ENCODE measurements at regions not wholly inside any gene's neighbourhood (a gene's known extent, or its start where the extent isn't known, plus 50 kb on each side); places are given as distances from the start of the nearest gene placed in this dataset.

GRCh38 chr12:111178181-111179081 is 190.5 kb downstream of the PHETA1 start:
- no peaks in the 10 kb centered on the region for H3K36me3 Mint-ChIP-seq (ENCODE audit: insufficient read depth, unreplicated experiment)
- ChIA-PET POLR2A (no interaction called here), CTCF (interaction anchor here (0.6 kb wide), 1 partner anchor 11 kb away, joined by 3 read pairs; no protein-coding TSS in a partner anchor)
- no peaks in the 10 kb centered on the region for H3K4me1 Mint-ChIP-seq (ENCODE audit: low read depth, unreplicated experiment)
- 0 out of 2 replicates have a peak, but pooled peaks cover 6% of the 10 kb centered on the region for H3K4me1 ChIP-seq
- BruUV-seq (replicated peaks) = no TSS peak
- H3K27me3 Mint-ChIP-seq (ENCODE audit: insufficient read depth, unreplicated experiment) = peaks cover 8% of the 10 kb centered on the region
- intact Hi-C loops (cut with micrococcal nuclease; ENCODE audit: unreplicated experiment) = loop anchor here (10.0 kb wide), 1 partner anchor 154 kb away; no protein-coding TSS in a partner anchor
- no peaks in the 10 kb centered on the region for H3K9me3 ChIP-seq
- no peaks in the 10 kb centered on the region for H3K36me3 ChIP-seq (ENCODE audit: control insufficient read depth, insufficient read depth, low read length)
- H3K27ac Mint-ChIP-seq (ENCODE audit: unreplicated experiment) = no peak overlapping the region
- TF ChIP-seq, protein P1, sequence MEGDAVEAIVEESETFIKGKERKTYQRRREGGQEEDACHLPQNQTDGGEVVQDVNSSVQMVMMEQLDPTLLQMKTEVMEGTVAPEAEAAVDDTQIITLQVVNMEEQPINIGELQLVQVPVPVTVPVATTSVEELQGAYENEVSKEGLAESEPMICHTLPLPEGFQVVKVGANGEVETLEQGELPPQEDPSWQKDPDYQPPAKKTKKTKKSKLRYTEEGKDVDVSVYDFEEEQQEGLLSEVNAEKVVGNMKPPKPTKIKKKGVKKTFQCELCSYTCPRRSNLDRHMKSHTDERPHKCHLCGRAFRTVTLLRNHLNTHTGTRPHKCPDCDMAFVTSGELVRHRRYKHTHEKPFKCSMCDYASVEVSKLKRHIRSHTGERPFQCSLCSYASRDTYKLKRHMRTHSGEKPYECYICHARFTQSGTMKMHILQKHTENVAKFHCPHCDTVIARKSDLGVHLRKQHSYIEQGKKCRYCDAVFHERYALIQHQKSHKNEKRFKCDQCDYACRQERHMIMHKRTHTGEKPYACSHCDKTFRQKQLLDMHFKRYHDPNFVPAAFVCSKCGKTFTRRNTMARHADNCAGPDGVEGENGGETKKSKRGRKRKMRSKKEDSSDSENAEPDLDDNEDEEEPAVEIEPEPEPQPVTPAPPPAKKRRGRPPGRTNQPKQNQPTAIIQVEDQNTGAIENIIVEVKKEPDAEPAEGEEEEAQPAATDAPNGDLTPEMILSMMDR (IDR thresholded peaks at IDR 0.05; ENCODE audit: insufficient read depth in 1 of 2, low read depth in 1 of 2, low read length in 1 of 2, severe bottlenecking in 1 of 2, unreplicated experiment in 1 of 2) = no peak
- H3K27me3 ChIP-seq (replicated peaks; ENCODE audit: control insufficient read depth, insufficient read depth, low read length) = no peaks in the 10 kb centered on the region
- no peak overlapping the region for H3K4me3 ChIP-seq (ENCODE audit: low read depth, low read length)
- no peak overlapping the region for H3K4me3 Mint-ChIP-seq (ENCODE audit: unreplicated experiment)
- DNase-seq = peak in 1 of 2 experiments; percentile 9
- no peaks in the 10 kb centered on the region for H3K9me3 Mint-ChIP-seq (ENCODE audit: unreplicated experiment)

DNA sequence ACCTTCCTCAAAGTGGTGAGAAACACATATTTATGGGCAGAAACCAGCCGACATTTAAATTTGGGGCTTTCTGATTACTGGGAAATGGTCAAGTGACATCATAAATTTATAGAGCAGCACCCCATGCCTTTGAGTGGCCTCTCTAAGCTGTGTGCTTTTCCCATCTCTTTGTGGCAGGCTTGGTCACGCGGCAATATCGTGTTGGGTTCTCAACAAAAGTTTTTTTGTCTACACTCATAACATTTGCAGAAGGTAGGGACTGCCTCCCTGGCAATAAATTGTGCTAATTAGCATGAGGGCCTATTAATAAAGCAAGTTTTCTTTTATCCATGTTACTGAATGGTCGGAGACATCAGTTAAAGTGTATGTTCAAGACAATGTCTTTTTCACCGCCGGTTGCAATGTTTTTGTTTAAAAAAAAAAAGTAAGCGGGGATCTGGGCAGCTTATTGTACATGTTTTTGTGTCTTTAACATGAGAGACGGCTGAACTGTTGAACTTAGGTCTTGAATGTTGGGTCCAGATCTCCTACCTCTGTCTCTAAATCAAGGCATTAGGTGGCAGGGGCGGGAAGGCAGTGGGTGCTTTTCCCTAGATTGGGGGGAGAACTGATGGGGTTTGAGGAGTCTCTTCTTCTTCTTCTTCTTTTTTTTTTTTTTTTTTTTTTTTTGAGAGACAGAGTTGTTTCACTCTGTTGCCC is 193.3 kb downstream of the PHETA1 start:
- no peaks in the 10 kb centered on the region for H3K9me3 Mint-ChIP-seq (ENCODE audit: unreplicated experiment)
- H3K27ac Mint-ChIP-seq (ENCODE audit: unreplicated experiment) = no peak overlapping the region
- Histone ChIP-seq H3K4me3 (ENCODE audit: low read depth, low read length) (no peak overlapping the region), H3K4me1 (0 out of 2 replicates have a peak, but pooled peaks cover 3% of the 10 kb centered on the region), H3K9me3 (no peaks in the 10 kb centered on the region), H3K36me3 (ENCODE audit: control insufficient read depth, insufficient read depth, low read length) (no peaks in the 10 kb centered on the region), H3K27me3 (replicated peaks; ENCODE audit: control insufficient read depth, insufficient read depth, low read length) (0 out of 2 replicates have a peak, but pooled peaks cover 1% of the 10 kb centered on the region)
- no peak for DNase-seq
- TF ChIP-seq, protein P1 (IDR thresholded peaks at IDR 0.05; ENCODE audit: insufficient read depth in 1 of 2, low read depth in 1 of 2, low read length in 1 of 2, severe bottlenecking in 1 of 2, unreplicated experiment in 1 of 2) = no peak
- H3K4me3 Mint-ChIP-seq (ENCODE audit: unreplicated experiment) = no peak overlapping the region
- H3K27me3 Mint-ChIP-seq (ENCODE audit: insufficient read depth, unreplicated experiment) = peaks cover 22% of the 10 kb centered on the region
- POLR2A ChIA-PET = no interaction called here
- H3K4me1 Mint-ChIP-seq (ENCODE audit: low read depth, unreplicated experiment) = no peaks in the 10 kb centered on the region
- BruUV-seq (replicated peaks) = no TSS peak
- no peaks in the 10 kb centered on the region for H3K36me3 Mint-ChIP-seq (ENCODE audit: insufficient read depth, unreplicated experiment)
- CTCF ChIA-PET = no interaction called here
- intact Hi-C loops (cut with micrococcal nuclease; ENCODE audit: unreplicated experiment) = loop anchor here (10.0 kb wide), 1 partner anchor 151 kb away; no protein-coding TSS in a partner anchor

DNA sequence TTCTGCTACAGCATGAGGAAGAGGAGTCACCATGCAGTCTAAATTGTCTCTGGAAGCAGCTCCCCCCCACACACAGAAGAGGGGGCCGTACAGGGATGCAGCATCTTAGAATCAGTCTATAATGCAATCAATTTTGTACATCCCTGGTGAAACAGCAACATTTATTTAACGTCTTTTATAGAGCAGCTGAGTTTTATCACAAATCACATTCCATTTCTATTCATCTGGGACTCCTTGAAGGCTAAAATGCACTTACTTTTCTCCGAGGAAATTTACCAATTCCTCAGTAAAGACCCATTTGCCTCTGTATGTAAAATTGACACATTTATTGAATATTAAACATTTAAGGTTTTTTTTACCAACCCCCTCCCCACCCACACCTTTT is 193.9 kb downstream of the PHETA1 start:
- no peaks in the 10 kb centered on the region for H3K9me3 ChIP-seq
- 0 out of 2 replicates have a peak, but pooled peaks cover 1% of the 10 kb centered on the region for H3K27me3 ChIP-seq (replicated peaks; ENCODE audit: control insufficient read depth, insufficient read depth, low read length)
- H3K36me3 ChIP-seq (ENCODE audit: control insufficient read depth, insufficient read depth, low read length) = no peaks in the 10 kb centered on the region
- Mint-ChIP-seq H3K9me3 (ENCODE audit: unreplicated experiment) (no peaks in the 10 kb centered on the region), H3K4me3 (ENCODE audit: unreplicated experiment) (no peak overlapping the region), H3K4me1 (ENCODE audit: low read depth, unreplicated experiment) (no peaks in the 10 kb centered on the region), H3K27me3 (ENCODE audit: insufficient read depth, unreplicated experiment) (peaks cover 23% of the 10 kb centered on the region), H3K27ac (ENCODE audit: unreplicated experiment) (no peak overlapping the region), H3K36me3 (ENCODE audit: insufficient read depth, unreplicated experiment) (no peaks in the 10 kb centered on the region)
- BruUV-seq (replicated peaks) = no TSS peak
- intact Hi-C loops (cut with micrococcal nuclease; ENCODE audit: unreplicated experiment) = loop anchor here (10.0 kb wide), 1 partner anchor 150 kb away; no protein-coding TSS in a partner anchor
- TF ChIP-seq, protein P1 (IDR thresholded peaks at IDR 0.05; ENCODE audit: insufficient read depth in 1 of 2, low read depth in 1 of 2, low read length in 1 of 2, severe bottlenecking in 1 of 2, unreplicated experiment in 1 of 2) = no peak
- CTCF ChIA-PET = no interaction called here
- H3K4me1 ChIP-seq = 0 out of 2 replicates have a peak, but pooled peaks cover 3% of the 10 kb centered on the region
- DNase-seq = no peak
- no peak overlapping the region for H3K4me3 ChIP-seq (ENCODE audit: low read depth, low read length)
- POLR2A ChIA-PET = no interaction called here

All from Caco-2 (cell line).